LNCaP clone FGC (cell line): ENCODE measurements at regions not wholly inside any gene's neighbourhood (a gene's known extent, or its start where the extent isn't known, plus 50 kb on each side); places are given as distances from the start of the nearest gene placed in this dataset.
"Not testable (repeated sequence)": the region's sequence is repeated elsewhere in the genome, so short reads cannot be mapped to it uniquely, and the experiment has no call there.

Experiments used
- DNase-seq: peaks from one replicate; pipeline ENCODE4 v3.0.0-alpha.2; 2011; ENCODE audit warnings: low read depth
- H3K4me3 ChIP-seq: 2 replicates; pipeline ENCODE4 v1.5.1; 2011; ENCODE audit warnings: mild to moderate bottlenecking, low read depth, low read length, control low read depth
- CTCF ChIP-seq: IDR thresholded peaks from 2 replicates; pipeline ENCODE4 v1.5.1; 2012; ENCODE audit warnings: mild to moderate bottlenecking; ENCODE audit not compliant: control insufficient read depth, insufficient read depth; ENCODE audit errors: extremely low read depth

- DNase-seq = peak; percentile 68
- H3K4me3 ChIP-seq = peak overlapping the region; percentile 64
- TF ChIP-seq CTCF = no peak
Measured at GRCh38 chr9:129413537-129414376, 207.1 kb downstream of the C9orf50 start.

GRCh38 chr9:129412814-129413536, 207.9 kb downstream of the C9orf50 start:
- DNase-seq = no peak
- TF ChIP-seq CTCF = no peak
- H3K4me3 ChIP-seq = peak overlapping the region; percentile 64

- not testable (repeated sequence) for H3K4me3 ChIP-seq
Measured at GRCh38 chr9:129412176-129412813, 208.6 kb downstream of the C9orf50 start.

GRCh38 chr9:129411501-129412175, 209.3 kb downstream of the C9orf50 start:
- H3K4me3 ChIP-seq = no peak overlapping the region
- no peak for DNase-seq
- no peak for TF ChIP-seq CTCF

More at GRCh38 chr9:129412176-129412813, 208.6 kb downstream of the C9orf50 start:
- DNase-seq = not testable (repeated sequence)

- no peak for TF ChIP-seq CTCF
- DNase-seq = no peak
- no peak overlapping the region for H3K4me3 ChIP-seq
Measured at GRCh38 chr9:129410226-129410625, 210.7 kb downstream of the C9orf50 start.

GRCh38 chr9:129408535-129409215, 212.2 kb downstream of the C9orf50 start:
- H3K4me3 ChIP-seq = no peak overlapping the region
- DNase-seq = no peak
- TF ChIP-seq CTCF = no peak
